IPS-NIHi7 (cell line): ENCODE measurements at regions not wholly inside any gene's neighbourhood (a gene's known extent, or its start where the extent isn't known, plus 50 kb on each side); places are given as distances from the start of the nearest gene placed in this dataset.
"Not testable (repeated sequence)": the region's sequence is repeated elsewhere in the genome, so short reads cannot be mapped to it uniquely, and the experiment has no call there.

Source experiments
- DNase-seq: peaks from one replicate; pipeline ENCODE4 v3.0.0; 2012; ENCODE audit warnings: mixed read lengths; ENCODE audit errors: extremely low spot score

DNA sequence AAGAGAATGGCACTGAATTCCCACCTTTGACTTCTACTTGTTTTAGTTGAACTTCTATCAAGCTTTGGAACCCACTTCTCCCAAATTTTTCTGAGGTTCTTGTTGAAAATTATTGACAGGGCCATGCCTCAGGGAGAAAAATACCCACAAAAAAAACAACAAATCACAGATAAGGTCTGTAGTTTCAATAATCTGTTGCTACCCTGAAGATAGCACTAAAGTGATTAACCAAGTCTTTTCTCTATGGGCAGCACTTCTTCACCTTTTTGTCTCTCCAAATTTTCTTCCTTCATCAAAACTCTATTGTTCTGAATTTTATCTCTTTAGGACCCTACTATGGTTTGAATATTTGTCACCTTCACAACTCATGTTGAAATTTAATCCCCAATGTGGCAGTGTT, 154.3 kb upstream of the FGF10 start:
- DNase-seq: no peak

- DNase-seq: no peak
Measured at GRCh38 chr5:44542470-44542869, 153.2 kb upstream of the FGF10 start.

DNA sequence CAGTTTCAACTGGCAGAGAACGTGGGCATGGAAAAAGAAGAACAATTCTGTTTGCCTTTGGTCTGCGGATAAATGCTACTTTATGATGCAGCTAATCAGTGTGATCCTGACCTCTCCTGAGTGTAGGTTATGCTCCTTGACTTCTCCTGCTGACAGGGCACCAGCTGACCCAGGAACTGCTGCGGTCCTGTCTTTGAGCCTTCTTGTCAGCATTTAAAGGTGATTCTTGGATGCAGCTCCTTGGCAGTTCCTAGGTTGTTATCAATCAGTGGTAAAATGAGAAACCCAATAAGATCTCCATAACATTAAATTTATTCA, 150.3 kb upstream of the FGF10 start:
- DNase-seq: no peak

DNA sequence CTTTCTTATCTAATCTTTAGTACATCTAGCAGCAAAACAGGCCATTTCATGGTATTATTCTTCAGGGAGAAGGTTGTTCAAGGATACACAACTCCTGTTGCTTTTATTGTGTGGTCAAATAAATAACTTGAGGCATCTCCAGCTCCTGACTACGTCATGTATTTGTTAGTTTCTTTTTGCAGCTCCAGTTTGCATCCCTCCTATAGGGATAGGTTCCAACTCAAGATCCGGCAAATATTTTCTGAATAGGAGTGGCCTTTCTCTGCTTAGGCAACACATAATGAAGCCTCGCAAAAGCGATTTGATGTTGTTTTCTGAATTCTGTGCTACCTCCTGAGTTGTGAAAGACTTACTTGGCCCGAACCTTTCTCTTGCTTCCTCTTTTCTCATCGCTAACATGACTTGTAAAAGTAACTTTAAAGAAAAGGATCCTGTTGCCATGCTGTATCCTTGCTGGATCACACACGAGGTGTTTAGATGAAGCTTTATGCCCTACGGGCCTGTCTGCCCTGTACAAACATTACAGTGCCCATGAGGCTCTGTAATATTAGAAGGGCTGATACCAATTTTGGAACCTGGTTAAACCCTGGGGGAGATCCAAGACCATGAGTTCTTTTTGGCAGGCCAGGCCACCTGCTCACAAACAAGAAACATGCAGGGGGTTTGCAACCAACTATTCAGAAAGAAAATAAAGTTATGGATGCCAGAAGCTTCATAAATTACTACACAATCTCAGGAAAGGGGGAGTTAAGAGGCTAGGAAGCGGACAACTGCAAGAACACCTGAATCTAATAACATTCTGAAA, 149.8 kb upstream of the FGF10 start:
- no peak for DNase-seq

- DNase-seq: peak; percentile 56
Measured at GRCh38 chr5:44536650-44537260, 147.5 kb upstream of the FGF10 start.

- no peak for DNase-seq
Measured at GRCh38 chr5:44535621-44536020, 146.4 kb upstream of the FGF10 start.

DNA sequence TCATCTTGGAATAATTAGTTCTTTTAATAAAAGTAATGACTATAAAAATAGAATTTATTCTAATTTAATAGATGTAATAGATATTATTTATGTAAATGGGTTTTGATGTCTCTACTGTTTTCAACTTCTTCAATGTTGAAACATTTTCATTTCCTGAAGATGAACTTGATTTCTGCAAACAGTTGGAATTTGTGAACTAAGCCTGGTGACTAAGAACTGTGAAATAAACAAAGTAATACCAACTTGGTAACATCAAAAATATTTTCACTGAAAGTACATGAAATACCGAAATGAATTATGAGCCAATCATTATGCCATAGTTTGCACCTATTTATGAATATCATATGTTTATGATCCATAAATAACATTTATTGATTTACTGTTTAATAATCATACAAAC, 143.8 kb upstream of the FGF10 start:
- no peak for DNase-seq

DNA sequence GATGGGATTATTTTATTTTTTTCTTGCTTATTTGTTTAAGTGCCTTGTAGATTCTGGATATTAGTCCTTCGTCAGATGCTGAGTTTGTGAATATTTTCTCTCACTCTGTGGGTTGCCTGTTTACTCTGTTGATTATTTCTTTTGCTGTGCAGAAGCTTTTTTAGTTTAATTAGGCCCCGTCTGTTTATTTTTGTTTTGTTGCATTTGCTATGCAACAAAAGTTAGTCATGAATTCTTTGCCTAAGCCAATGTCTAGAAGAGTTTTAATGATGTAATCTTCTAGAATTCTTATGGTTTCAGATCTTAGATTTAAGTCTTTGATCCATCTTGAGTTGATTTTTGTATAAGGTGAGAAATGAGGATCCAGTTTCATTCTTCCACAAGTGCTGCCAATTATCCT, 142.5 kb upstream of the FGF10 start:
- DNase-seq: not testable (repeated sequence)

DNA sequence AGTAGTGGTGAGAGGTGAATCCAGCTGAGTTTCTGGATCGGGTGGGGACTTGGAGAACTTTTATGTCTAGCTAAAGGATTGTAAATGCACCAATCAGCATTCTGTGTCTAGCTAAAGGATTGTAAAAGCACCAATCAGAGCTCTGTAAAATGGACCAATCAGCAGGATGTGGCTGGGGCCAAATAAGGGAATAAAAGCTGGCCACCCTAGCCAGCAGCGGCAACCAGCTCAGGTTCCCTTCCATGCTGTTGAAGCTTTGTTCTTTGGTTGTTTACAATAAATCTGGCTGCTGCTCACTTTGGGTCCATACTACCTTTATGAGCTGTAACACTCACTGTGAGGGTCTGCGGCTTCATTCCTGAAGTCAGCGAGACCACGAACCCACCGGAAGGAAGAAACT, 141.6 kb upstream of the FGF10 start:
- not testable (repeated sequence) for DNase-seq

- no peak for DNase-seq
Measured at GRCh38 chr5:44511596-44511995, 122.4 kb upstream of the FGF10 start.

DNA sequence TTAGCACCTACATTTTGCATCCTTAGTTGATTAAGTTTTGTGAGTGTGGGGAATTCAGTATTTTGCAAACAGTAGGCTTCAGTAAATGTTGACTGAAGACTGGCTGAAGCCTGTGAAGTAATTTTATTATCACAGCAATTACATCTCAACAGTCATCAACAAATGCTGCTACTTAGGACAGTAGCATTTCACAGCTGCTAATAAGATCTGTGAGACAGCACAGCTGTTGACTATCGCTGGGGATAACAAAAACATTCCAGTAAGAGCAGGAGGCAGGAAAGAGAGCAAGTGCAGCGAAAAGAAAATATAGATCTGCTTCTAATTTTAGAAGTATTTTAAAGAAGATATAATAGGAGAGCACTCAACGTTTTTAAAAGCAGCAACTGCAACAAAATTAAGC, 117.3 kb upstream of the FGF10 start:
- DNase-seq: no peak

- no peak for DNase-seq
Measured at GRCh38 chr5:44499381-44499780, 110.2 kb upstream of the FGF10 start.

DNA sequence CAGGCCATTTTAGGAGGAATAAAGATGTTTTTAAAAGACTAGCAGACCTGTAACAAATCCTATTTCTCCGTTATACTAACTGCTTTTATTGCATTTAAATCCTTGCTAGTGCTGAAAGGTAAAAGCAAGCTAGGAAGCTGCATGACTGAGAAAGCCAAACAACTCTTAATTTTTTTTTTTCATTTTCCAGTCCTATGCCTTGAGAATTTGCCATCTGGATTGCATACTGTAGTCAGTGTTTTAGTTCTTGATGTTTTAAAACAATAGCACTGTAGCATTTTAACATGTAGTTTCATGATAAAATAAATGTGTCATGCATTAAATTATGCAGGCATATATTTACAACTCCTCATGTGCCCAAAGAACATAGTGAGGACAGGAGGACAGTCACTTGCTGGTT, 108.4 kb upstream of the FGF10 start:
- no peak for DNase-seq

DNA sequence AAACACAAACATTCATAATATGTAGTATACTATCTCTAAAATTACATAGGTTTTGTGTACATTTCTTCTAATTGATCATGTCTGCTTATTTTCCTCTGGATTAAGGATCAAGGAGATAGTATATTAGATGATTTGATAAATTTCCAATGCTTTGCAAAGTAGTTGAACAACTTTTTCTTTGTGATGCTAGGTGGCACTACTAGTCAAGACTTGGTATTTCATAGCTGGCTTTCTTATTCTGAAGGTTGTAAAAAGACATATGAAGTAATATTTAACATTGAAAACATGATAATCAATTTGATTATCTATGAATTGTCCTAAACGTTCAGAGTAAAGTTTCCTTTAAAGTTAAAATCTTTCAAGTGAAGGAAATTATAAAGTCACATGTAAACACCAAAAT, 106.1 kb upstream of the FGF10 start:
- no peak for DNase-seq

DNA sequence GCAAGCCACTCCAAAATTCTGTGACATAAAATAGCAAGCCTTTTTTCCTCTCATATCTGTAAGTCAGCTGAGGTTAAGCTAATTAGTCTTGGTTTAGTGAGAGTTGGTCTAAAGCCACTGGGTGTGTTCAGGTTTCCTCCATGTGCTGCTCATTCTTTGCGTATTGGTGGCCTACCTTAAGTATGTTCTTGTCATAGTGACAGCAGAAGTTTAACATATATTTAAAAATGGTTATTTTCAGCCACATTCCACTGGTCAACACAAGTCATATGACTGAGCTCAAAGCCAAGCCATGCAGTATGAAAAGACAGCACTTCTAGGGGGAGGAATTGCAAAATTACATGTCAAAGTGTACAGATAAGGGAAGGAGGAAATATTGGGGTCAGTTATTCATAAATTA, 100.5 kb upstream of the FGF10 start:
- no peak for DNase-seq

DNA sequence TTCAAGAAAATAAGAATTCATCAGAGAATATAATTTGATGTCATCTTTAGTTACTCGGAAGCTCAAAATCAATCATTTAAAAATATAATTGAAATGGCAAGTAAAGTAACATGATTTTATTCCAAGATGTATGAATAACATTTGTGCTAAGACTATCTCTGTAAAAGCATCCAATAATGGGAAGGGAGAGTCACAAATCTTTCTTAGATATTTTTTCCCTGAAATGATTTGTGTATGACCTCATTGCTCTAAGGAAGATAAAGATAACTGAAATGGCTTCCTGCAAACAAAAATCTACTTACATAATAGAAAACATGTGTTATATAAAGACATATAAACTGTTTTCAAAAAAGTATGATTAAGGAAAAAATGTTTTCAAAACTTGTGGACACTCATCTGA, 97.4 kb upstream of the FGF10 start:
- DNase-seq: no peak

DNA sequence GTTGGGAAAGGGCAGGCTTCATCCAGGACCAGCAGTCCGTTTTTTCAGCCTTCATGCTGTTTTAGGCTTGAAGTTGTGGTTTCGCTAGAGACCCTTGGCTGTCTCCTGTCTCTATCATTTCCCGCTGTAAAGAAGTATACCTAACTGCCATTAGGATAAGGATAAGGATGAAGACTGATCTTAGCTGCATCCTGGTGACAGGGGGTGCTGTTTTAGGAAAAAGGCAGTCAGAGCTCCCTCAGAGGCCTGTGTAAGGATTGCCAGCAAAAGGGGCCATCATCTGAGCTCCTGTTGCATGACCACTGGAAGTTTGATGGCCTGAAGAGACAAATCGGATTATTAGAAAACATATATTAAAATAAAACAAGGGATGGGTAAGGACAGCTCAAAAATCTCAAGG, 64.8 kb upstream of the FGF10 start:
- peak; percentile 37 for DNase-seq

GRCh38 chr5:44446399-44446798, 57.2 kb upstream of the FGF10 start:
- no peak for DNase-seq

GRCh38 chr5:44443172-44443571, 54.0 kb upstream of the FGF10 start:
- peak; percentile 12 for DNase-seq

GRCh38 chr5:44441460-44441859, 52.2 kb upstream of the FGF10 start:
- DNase-seq: no peak

- no peak for DNase-seq
Measured at GRCh38 chr5:44440186-44440585, 51.0 kb upstream of the FGF10 start.
